ENCODE measurements at regions not wholly inside any gene's neighbourhood (a gene's known extent, or its start where the extent isn't known, plus 50 kb on each side); places are given as distances from the start of the nearest gene placed in this dataset.
"Not testable (repeated sequence)": the region's sequence is repeated elsewhere in the genome, so short reads cannot be mapped to it uniquely, and the experiment has no call there.

DNA sequence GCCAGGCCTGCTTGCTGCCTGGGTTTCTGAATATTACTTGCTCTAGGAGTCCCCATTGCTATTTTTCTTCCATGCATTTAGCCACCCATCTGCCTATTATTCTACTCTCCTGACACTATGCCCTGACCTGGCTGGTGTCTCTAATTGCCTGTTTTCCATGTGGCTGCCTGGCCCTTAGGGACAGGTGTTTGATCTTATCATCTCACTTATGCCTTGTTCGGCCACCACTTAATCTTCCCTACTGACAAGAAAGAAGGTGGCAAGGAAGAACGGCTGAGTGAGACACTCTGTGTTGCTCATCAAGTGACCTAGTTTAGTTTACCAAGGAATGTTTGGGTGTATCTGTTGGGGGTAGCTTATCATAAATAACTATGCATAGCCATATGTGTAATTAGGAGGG is 50.4 kb upstream of the RAPH1 start:
- DNase-seq, result no peak

GRCh38 chr2:203586206-203586605 is 51.1 kb upstream of the RAPH1 start:
- no peak for DNase-seq

GRCh38 chr2:203586696-203587095 is 51.6 kb upstream of the RAPH1 start:
- DNase-seq, result no peak

- DNase-seq, result no peak
Measured at GRCh38 chr2:203590496-203590895, 55.4 kb upstream of the RAPH1 start.

- no peak for DNase-seq
Measured at GRCh38 chr2:203591642-203592041, 56.5 kb upstream of the RAPH1 start.

- no peak for DNase-seq
Measured at GRCh38 chr2:203592470-203592869, 57.4 kb upstream of the RAPH1 start.

DNA sequence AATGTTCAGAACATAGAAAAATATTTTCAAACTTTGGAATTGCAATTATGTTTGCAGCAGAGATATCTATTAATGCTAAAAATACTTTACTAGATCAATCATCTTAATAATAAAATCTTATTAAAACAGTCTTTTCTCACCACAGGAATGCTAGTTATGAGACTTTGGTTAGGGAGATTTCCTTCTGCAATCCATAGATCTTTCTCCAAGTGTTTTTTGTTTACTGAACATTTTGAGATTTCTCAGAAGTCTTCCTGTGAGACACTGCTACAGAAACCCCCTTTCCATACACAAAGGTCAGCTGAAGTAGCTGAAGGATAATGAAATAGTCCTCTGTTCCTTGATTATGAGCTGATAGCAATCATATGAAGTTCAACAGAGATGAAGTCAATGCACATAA is 59.4 kb upstream of the RAPH1 start:
- no peak for DNase-seq

GRCh38 chr2:203596183-203596582 is 61.1 kb upstream of the RAPH1 start:
- no peak for DNase-seq

- no peak for DNase-seq
Measured at GRCh38 chr2:203599509-203599908, 64.4 kb upstream of the RAPH1 start.

DNA sequence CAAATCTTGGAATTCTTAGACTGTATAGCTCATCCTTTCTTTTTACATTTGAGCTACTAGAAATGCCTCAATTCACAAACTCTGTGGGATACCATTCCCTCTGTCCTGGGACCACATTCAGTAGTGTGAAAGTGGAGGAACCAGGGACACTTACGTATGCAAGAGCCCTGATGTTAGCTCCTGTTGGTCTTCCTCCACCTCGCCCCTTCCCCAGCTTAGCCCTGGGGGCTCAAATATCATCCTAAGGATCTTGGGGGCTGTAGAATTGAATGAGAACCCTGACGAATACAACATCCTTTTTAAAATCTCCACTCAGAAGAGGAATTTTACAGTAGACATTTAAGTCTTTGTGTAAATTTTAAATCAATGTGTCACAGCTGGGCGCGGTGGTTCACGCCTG is 65.2 kb upstream of the RAPH1 start:
- DNase-seq, result no peak

GRCh38 chr2:203603456-203604389 is 68.6 kb upstream of the RAPH1 start:
- DNase-seq, result no peak

DNA sequence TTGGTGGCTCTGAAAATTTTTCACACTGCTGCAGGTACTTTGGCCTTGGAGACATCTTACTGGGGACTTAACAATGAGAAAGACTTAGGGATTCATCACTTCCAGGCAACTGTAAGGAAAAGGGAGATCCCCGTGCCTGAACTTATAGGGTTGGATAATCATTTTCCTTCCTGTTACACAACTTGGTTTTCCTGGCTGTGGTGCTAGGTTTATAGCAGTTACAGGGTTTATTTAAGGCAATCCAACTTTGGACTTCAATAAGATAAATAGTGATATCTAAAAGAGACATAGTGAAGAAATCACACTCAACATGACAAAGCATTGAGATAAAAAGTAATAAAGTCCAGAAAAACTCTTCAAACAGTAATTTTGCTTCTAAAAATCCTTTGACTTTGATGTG is 70.2 kb upstream of the RAPH1 start:
- DNase-seq, result no peak

- no peak for DNase-seq
Measured at GRCh38 chr2:203606051-203606450, 71.0 kb upstream of the RAPH1 start.

DNA sequence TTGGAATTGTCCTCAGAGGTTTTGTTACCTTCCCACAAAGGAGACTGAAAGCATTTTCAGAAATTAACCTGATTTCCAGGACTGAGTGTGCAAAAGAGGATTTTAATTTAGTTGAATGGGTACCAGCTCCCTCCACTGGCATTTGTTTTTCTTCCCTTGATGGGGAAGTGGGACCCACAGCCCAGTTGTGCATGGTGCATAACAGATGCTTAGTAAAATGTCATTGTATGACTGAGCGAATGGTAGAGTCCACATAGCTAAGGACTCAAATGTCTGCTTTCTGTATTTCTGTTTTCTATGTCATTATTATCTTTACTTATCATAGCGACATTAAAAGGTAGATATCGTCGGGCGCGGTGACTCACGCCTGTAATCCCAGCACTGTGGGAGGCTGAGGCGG is 75.5 kb upstream of the RAPH1 start:
- DNase-seq, result no peak

GRCh38 chr2:203612246-203612645 is 77.1 kb upstream of the RAPH1 start:
- DNase-seq, result no peak

- no peak for DNase-seq
Measured at GRCh38 chr2:203619267-203619878, 84.3 kb upstream of the RAPH1 start.

- no peak for DNase-seq
Measured at GRCh38 chr2:203621981-203622515, 84.4 kb upstream of the CD28 start.

- no peak for DNase-seq
Measured at GRCh38 chr2:203623096-203623495, 83.3 kb upstream of the CD28 start.

- no peak for DNase-seq
Measured at GRCh38 chr2:203623661-203624060, 82.8 kb upstream of the CD28 start.

DNA sequence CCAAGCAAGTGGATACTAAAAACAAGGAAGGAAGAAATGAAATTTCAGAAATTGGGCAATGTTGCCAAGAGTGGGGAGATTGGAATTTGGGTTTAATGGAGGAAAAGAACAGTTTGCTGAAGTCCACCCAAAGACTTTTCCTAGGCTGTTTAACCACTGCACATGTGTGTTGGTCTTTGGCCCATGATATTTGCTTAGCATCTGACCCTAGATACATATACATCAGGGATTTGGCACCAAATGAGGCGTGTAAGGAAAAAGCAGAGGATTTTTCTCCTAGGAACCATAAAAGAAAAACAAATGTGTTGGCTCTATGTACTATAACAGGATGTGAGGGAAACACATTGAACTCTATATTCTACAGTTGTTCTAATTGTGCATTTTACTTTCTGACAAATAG is 80.7 kb upstream of the CD28 start:
- no peak for DNase-seq

- DNase-seq, result not testable (repeated sequence)
Measured at GRCh38 chr2:203626247-203626646, 80.2 kb upstream of the CD28 start.

GRCh38 chr2:203626952-203627681 is 79.3 kb upstream of the CD28 start:
- no peak for DNase-seq

- no peak for DNase-seq
Measured at GRCh38 chr2:203629699-203630098, 76.7 kb upstream of the CD28 start.

All from right forelimb (tissue), 1 donor.